ENCODE measurements at regions not wholly inside any gene's neighbourhood (a gene's known extent, or its start where the extent isn't known, plus 50 kb on each side); places are given as distances from the start of the nearest gene placed in this dataset.

DNA sequence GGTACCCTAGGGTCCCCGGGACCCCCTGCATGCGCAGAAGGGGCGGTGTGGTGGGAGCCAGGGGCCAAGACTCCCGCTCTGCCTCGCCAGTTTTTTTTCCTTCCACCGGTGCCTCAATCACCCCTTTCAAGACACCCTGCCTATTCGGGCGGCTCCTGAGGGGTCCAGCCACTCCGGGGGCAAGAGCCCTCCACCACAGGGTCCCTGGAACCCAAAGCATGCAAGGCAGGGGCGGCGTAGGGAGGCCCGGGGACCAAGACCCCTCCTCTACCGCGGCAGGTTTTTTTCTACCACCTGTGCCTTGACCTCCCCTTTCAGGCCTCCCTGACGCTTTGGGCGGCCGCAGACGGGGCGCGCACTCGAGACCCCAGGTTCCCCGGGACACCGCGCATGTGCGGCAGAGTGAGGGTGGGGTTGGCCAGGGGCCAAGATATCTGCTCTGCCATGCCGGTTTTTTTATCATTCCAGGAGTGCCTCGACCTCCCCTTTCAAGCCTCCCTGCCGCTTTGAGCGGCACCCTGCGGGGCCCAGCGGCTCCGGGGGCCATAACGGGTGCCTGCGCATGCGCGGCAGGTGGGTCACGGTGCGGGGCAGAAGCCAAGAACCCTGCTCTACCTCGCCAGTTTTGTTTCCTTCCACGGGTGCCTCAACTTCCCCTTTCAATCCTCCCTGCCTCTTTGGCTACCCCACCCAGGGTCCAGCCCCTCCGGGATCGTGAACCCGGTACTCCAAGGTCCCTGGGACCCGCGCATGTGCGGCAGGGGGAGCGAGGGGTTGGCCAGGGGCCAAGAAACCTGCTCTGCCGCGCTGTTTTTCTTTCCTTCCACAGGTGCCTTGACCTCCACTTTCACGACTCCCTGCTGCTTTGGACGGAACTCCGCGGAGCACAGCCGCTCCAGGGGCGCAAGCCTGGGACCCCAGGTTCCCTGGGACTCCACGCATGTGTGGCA, 328.1 kb downstream of the ALG10 start:
- TF ChIP-seq POLR2AphosphoS5 (IDR thresholded peaks at IDR 0.05; ENCODE audit: insufficient read depth, low read depth, low read length) (no peak), JUN (IDR thresholded peaks at IDR 0.05; ENCODE audit: borderline replicate concordance, insufficient read depth, insufficient read length, low read depth) (no peak), EZH2 (IDR thresholded peaks at IDR 0.05; ENCODE audit: borderline replicate concordance, low read depth, low read length, severe bottlenecking) (no peak), POLR2A (IDR thresholded peaks at IDR 0.05; ENCODE audit: low read depth, low read length) (no peak), GATA2 (IDR thresholded peaks at IDR 0.05; ENCODE audit: insufficient read depth, insufficient read length, low read depth, low read length) (no peak), MYC (IDR thresholded peaks at IDR 0.05; ENCODE audit: low read depth, low read length) (no peak), FOS (IDR thresholded peaks at IDR 0.05; ENCODE audit: borderline replicate concordance, insufficient read depth, low read length) (no peak)
- TF ChIP-seq, protein P1, sequence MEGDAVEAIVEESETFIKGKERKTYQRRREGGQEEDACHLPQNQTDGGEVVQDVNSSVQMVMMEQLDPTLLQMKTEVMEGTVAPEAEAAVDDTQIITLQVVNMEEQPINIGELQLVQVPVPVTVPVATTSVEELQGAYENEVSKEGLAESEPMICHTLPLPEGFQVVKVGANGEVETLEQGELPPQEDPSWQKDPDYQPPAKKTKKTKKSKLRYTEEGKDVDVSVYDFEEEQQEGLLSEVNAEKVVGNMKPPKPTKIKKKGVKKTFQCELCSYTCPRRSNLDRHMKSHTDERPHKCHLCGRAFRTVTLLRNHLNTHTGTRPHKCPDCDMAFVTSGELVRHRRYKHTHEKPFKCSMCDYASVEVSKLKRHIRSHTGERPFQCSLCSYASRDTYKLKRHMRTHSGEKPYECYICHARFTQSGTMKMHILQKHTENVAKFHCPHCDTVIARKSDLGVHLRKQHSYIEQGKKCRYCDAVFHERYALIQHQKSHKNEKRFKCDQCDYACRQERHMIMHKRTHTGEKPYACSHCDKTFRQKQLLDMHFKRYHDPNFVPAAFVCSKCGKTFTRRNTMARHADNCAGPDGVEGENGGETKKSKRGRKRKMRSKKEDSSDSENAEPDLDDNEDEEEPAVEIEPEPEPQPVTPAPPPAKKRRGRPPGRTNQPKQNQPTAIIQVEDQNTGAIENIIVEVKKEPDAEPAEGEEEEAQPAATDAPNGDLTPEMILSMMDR (IDR thresholded peaks at IDR 0.05; ENCODE audit: extremely low read depth in 1 of 2, insufficient read depth in 1 of 2, low read depth in 1 of 2, low read length in 2 of 2), result no peak
- TF ChIP-seq, protein P2, sequence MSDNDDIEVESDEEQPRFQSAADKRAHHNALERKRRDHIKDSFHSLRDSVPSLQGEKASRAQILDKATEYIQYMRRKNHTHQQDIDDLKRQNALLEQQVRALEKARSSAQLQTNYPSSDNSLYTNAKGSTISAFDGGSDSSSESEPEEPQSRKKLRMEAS (IDR thresholded peaks at IDR 0.05; ENCODE audit: insufficient read depth, insufficient read length), result no peak
- no peaks in the 10 kb centered on the region for H3K27me3 ChIP-seq (ENCODE audit: control insufficient read depth in 2 of 2, insufficient read depth in 2 of 2, low read length in 2 of 2)
- no peaks in the 10 kb centered on the region for H4K20me1 ChIP-seq (replicated peaks; ENCODE audit: control insufficient read depth, extremely low read depth, insufficient read depth, low read length)
- H3K4me3 ChIP-seq (replicated peaks in 1 of 3; ENCODE audit: insufficient read depth in 1 of 3, low read depth in 1 of 3, low read length in 3 of 3), result no peak overlapping the region
- H3K36me3 ChIP-seq (ENCODE audit: control insufficient read depth in 2 of 2, extremely low read depth in 1 of 2, insufficient read depth in 2 of 2, low read length in 2 of 2), result no peaks in the 10 kb centered on the region
- ChIA-PET CTCF (no interaction called here), POLR2A (no interaction called here)
- peaks cover 2% of the 10 kb centered on the region for H3K9me3 ChIP-seq (replicated peaks; ENCODE audit: control insufficient read depth, insufficient read depth, low read length)
- no peak overlapping the region for H3K27ac ChIP-seq (ENCODE audit: insufficient read depth, low read depth, low read length)
- no peak overlapping the region for H2AFZ ChIP-seq (ENCODE audit: low read depth, low read length)
- intact Hi-C loops (cut with micrococcal nuclease), result no loop called here
- dilution Hi-C loops (cut with MboI; ENCODE audit: extremely low pct_ligation_motif_present, low sequenced_read_pairs), result no loop called here
- DNase-seq (ENCODE audit: low read depth, low spot score) (no peak), FAIRE-seq (no peak)
- H3K79me2 ChIP-seq (ENCODE audit: control insufficient read depth, insufficient read depth, low read length), result no peaks in the 10 kb centered on the region
- no peaks in the 10 kb centered on the region for H3K4me1 ChIP-seq (ENCODE audit: control insufficient read depth, extremely low read depth, insufficient read depth, low read length)
- no peaks in the 10 kb centered on the region for H3K9me1 ChIP-seq (replicated peaks; ENCODE audit: control insufficient read depth, extremely low read depth, insufficient read depth, low read length)
- no peak overlapping the region for H3K9ac ChIP-seq (replicated peaks; ENCODE audit: extremely low read depth, insufficient read depth, low read length)
- no peak overlapping the region for H3K4me2 ChIP-seq (ENCODE audit: insufficient read depth, low read length)
- BruUV-seq (replicated peaks), result no TSS peak
